IMR-90 (cell line): ENCODE measurements at regions not wholly inside any gene's neighbourhood (a gene's known extent, or its start where the extent isn't known, plus 50 kb on each side); places are given as distances from the start of the nearest gene placed in this dataset.

Experiments used
- ATAC-seq: fragments of 200-7000 bp; cut with Tn5 transposase; 2 replicates; pipeline ENCODE4 v1.9.1; 2020; ENCODE audit warnings: low read depth, mild to moderate bottlenecking, moderate library complexity
- BruUV-seq: library from RNA; stranded (reverse); fragments of 400-500 nt; replicated peaks from 2 replicates; lab custom pipeline; 2021; lab: Mats Ljungman, UMichigan
- CTCF ChIA-PET: fragments of 300-600 bp; formaldehyde crosslinking; extraction: SDS; loops from one replicate; lab custom pipeline; 2021; ENCODE audit warnings: antibody characterized with exemption; lab: Yijun Ruan, JAX
- POLR2A ChIA-PET: fragments of 300-600 bp; sonication (Branson Sonifier 250); formaldehyde crosslinking; loops from one replicate; lab custom pipeline; 2022; ENCODE audit warnings: antibody characterized with exemption; ENCODE audit not compliant: unreplicated experiment; lab: Charles Lee
- DNase-seq: peaks from one replicate; pipeline ENCODE4 v3.0.0; 2013
- H2AFZ ChIP-seq: replicated peaks from 2 replicates; pipeline ENCODE3; 2013; ENCODE audit warnings: low read length, mild to moderate bottlenecking; ENCODE audit not compliant: poor library complexity
- H2AK5ac ChIP-seq: 2 replicates; pipeline ENCODE4 v1.6.1; 2013; ENCODE audit warnings: low read depth, low read length, inconsistent platforms
- H2AK9ac ChIP-seq: replicated peaks from 2 replicates; pipeline ENCODE3; 2013; ENCODE audit warnings: mild to moderate bottlenecking, low read depth, low read length, moderate library complexity; ENCODE audit not compliant: poor library complexity
- H2BK120ac ChIP-seq: 2 replicates; pipeline ENCODE4 v1.6.1; 2013; ENCODE audit warnings: low read depth, low read length, inconsistent platforms
- H2BK15ac ChIP-seq: 3 replicates; pipeline ENCODE4 v1.6.1; 2013; ENCODE audit warnings: low read depth, low read length, inconsistent platforms
- H2BK20ac ChIP-seq: 2 replicates; pipeline ENCODE4 v1.6.1; 2013; ENCODE audit warnings: low read depth, mild to moderate bottlenecking, inconsistent platforms, low read length, moderate library complexity
- H2BK5ac ChIP-seq: 2 replicates; pipeline ENCODE4 v1.6.1; 2013; ENCODE audit warnings: mild to moderate bottlenecking, low read depth, low read length, inconsistent platforms; ENCODE audit not compliant: poor library complexity, severe bottlenecking
- H3K14ac ChIP-seq: replicated peaks from 2 replicates; pipeline ENCODE4 v1.6.1; 2013; ENCODE audit warnings: low read depth, low read length, inconsistent platforms
- H3K18ac ChIP-seq: 2 replicates; pipeline ENCODE4 v1.6.1; 2013; ENCODE audit warnings: low read depth, low read length, control low read depth
- H3K23ac ChIP-seq: 2 replicates; pipeline ENCODE4 v1.6.1; 2013; ENCODE audit warnings: low read depth, low read length, inconsistent platforms
- H3K27ac ChIP-seq: 2 replicates; pipeline ENCODE4 v1.5.1; 2013; ENCODE audit warnings: mild to moderate bottlenecking, control low read depth, low read length; ENCODE audit not compliant: insufficient read depth
- H3K27me3 ChIP-seq: 2 replicates; pipeline ENCODE4 v1.6.1; 2013; ENCODE audit warnings: low read length; ENCODE audit not compliant: control insufficient read depth, insufficient read depth
- H3K36me3 ChIP-seq: 2 replicates; pipeline ENCODE4 v1.6.1; 2013; ENCODE audit warnings: low read length, mixed read lengths; ENCODE audit not compliant: control insufficient read depth, insufficient read depth
- H3K4ac ChIP-seq: 2 replicates; pipeline ENCODE4 v1.6.1; 2013; ENCODE audit warnings: low read depth, low read length, inconsistent platforms
- H3K4me1 ChIP-seq: 2 replicates; pipeline ENCODE4 v1.6.1; 2013; ENCODE audit warnings: low read length, mixed read lengths; ENCODE audit not compliant: control insufficient read depth, insufficient read depth
- H3K4me2 ChIP-seq: 2 replicates; pipeline ENCODE4 v1.6.1; 2013; ENCODE audit warnings: low read depth, mild to moderate bottlenecking, control low read depth, low read length, moderate library complexity
- H3K4me3 ChIP-seq: 2 replicates; pipeline ENCODE4 v1.5.1; 2013; ENCODE audit warnings: low read depth, mild to moderate bottlenecking, control low read depth, low read length, moderate library complexity; ENCODE audit not compliant: insufficient read depth
- H3K56ac ChIP-seq: 2 replicates; pipeline ENCODE4 v1.6.1; 2013; ENCODE audit warnings: low read length, inconsistent platforms; ENCODE audit not compliant: insufficient read depth; ENCODE audit errors: extremely low read depth
- H3K79me1 ChIP-seq, 2 experiments: 2 replicates each; pipeline ENCODE4 v1.6.1; 2013; ENCODE audit warnings: low read length in 2 of 2, inconsistent platforms in 1 of 2, low read depth in 1 of 2
- H3K9ac ChIP-seq: 2 replicates; pipeline ENCODE4 v1.6.1; 2013; ENCODE audit warnings: low read depth, low read length, control low read depth
- H3K9me1 ChIP-seq: 2 replicates; pipeline ENCODE4 v1.6.1; 2013; ENCODE audit warnings: low read length, inconsistent platforms; ENCODE audit not compliant: insufficient read depth
- H3K9me3 ChIP-seq: 2 replicates; pipeline ENCODE4 v1.6.1; 2013; ENCODE audit warnings: low read length; ENCODE audit not compliant: control insufficient read depth, insufficient read depth
- H4K20me1 ChIP-seq: 2 replicates; pipeline ENCODE4 v1.6.1; 2013; ENCODE audit warnings: low read length, inconsistent platforms; ENCODE audit not compliant: insufficient read depth
- H4K5ac ChIP-seq: 2 replicates; pipeline ENCODE4 v1.6.1; 2013; ENCODE audit warnings: mild to moderate bottlenecking, low read depth, low read length, control low read depth
- H4K8ac ChIP-seq, 2 experiments: 2 replicates each; pipeline ENCODE4 v1.6.1; 2013; ENCODE audit warnings: low read depth in 2 of 2, low read length in 2 of 2, control low read depth in 1 of 2, inconsistent platforms in 1 of 2
- H4K91ac ChIP-seq: 2 replicates; pipeline ENCODE4 v1.6.1; 2013; ENCODE audit warnings: low read depth, low read length, inconsistent platforms; ENCODE audit not compliant: insufficient read depth
- BHLHE40 ChIP-seq: fragments of 150-350 bp; IDR thresholded peaks from 2 replicates; pipeline ENCODE4 v1.6.1; 2016; ENCODE audit warnings: mild to moderate bottlenecking, low read depth, low read length
- CEBPB ChIP-seq: IDR thresholded peaks from 2 replicates; pipeline ENCODE4 v1.6.1; 2012; ENCODE audit warnings: low read depth, low read length, improper control_type of control experiment
- CHD1 ChIP-seq: IDR thresholded peaks from 2 replicates; pipeline ENCODE4 v1.6.1; 2012; ENCODE audit warnings: low read depth, low read length, improper control_type of control experiment
- FOS ChIP-seq: fragments of 150-350 bp; IDR thresholded peaks from 2 replicates; pipeline ENCODE4 v1.6.1; 2016; ENCODE audit warnings: low read depth, low read length
- MAFK ChIP-seq: IDR thresholded peaks from 2 replicates; pipeline ENCODE4 v1.6.1; 2012; ENCODE audit warnings: low read depth, low read length, improper control_type of control experiment
- MAZ ChIP-seq: IDR thresholded peaks from 2 replicates; pipeline ENCODE4 v1.6.1; 2012; ENCODE audit warnings: low read depth, mild to moderate bottlenecking, low read length, improper control_type of control experiment, moderate library complexity, borderline replicate concordance
- MXI1 ChIP-seq: IDR thresholded peaks from 2 replicates; pipeline ENCODE4 v1.6.1; 2012; ENCODE audit warnings: low read depth, mild to moderate bottlenecking, low read length, moderate library complexity, borderline replicate concordance
- NFE2L2 ChIP-seq: fragments of 150-350 bp; IDR thresholded peaks from 2 replicates; pipeline ENCODE4 v1.6.1; 2016; ENCODE audit warnings: low read depth, mild to moderate bottlenecking, low read length
- POLR2A ChIP-seq: IDR thresholded peaks from 2 replicates; pipeline ENCODE4 v1.6.1; 2012; ENCODE audit warnings: mild to moderate bottlenecking, low read depth, low read length
- RAD21 ChIP-seq: IDR thresholded peaks from 2 replicates; pipeline ENCODE4 v1.6.1; 2012; ENCODE audit warnings: low read length, improper control_type of control experiment
- RCOR1 ChIP-seq: IDR thresholded peaks from 2 replicates; pipeline ENCODE4 v1.6.1; 2012; ENCODE audit warnings: mild to moderate bottlenecking, low read length, improper control_type of control experiment; ENCODE audit not compliant: insufficient replicate concordance
- RFX5 ChIP-seq: IDR thresholded peaks from 2 replicates; pipeline ENCODE4 v1.8.0; 2012; ENCODE audit warnings: low read depth, mild to moderate bottlenecking, low read length, moderate library complexity
- SMC3 ChIP-seq: fragments of 150-350 bp; IDR thresholded peaks from 2 replicates; pipeline ENCODE4 v1.6.1; 2016; ENCODE audit warnings: low read depth, mild to moderate bottlenecking, antibody characterized with exemption, low read length, moderate library complexity
- WGBS, 2 experiments: methylation state at CpG; one replicate each; pipeline versions ENCODE4 v1.1.5 to v1.1.7; 2013; ENCODE audit warnings: missing lambda C conversion rate in 2 of 2; ENCODE audit not compliant: insufficient read length in 1 of 2; ENCODE audit errors: extremely low coverage in 2 of 2; 5-methylcytosine and 5-hydroxymethylcytosine counted together
- dilution Hi-C: fragments of 300-500 bp; cut with HindIII; formaldehyde crosslinking; loops from one replicate; pipeline ENCODE4 v1.14.3; 2018; ENCODE audit warnings: low sequenced_read_pairs; ENCODE audit not compliant: unreplicated experiment
- in situ Hi-C: fragments of 300-500 bp; cut with MboI; formaldehyde crosslinking; loops from 3 replicates; pipeline ENCODE4 v1.14.3; 2019; ENCODE audit warnings: low sequenced_read_pairs, inconsistent platforms, mixed read lengths
- intact Hi-C: fragments of 100-400 bp; cut with micrococcal nuclease; formaldehyde crosslinking; loops from 2 replicates; pipeline ENCODE4 v1.10.0; 2022
- TF ChIP-seq, protein P1 (sequence below): fragments of 150-350 bp; IDR thresholded peaks from 2 replicates; pipeline ENCODE4 v1.6.1; 2017; ENCODE audit warnings: mild to moderate bottlenecking, antibody characterized with exemption, low read length, low read depth
- TF ChIP-seq, protein P2 (sequence below): fragments of 150-350 bp; IDR thresholded peaks from 2 replicates; pipeline ENCODE4 v1.6.1; 2016; ENCODE audit warnings: low read depth, mild to moderate bottlenecking, low read length, moderate library complexity, borderline replicate concordance
- TF ChIP-seq, protein P3 (sequence below): conservative IDR thresholded peaks from 2 replicates; pipeline ENCODE4 v1.5.1; 2012; ENCODE audit warnings: mild to moderate bottlenecking, low read depth, low read length, improper control_type of control experiment

DNA sequence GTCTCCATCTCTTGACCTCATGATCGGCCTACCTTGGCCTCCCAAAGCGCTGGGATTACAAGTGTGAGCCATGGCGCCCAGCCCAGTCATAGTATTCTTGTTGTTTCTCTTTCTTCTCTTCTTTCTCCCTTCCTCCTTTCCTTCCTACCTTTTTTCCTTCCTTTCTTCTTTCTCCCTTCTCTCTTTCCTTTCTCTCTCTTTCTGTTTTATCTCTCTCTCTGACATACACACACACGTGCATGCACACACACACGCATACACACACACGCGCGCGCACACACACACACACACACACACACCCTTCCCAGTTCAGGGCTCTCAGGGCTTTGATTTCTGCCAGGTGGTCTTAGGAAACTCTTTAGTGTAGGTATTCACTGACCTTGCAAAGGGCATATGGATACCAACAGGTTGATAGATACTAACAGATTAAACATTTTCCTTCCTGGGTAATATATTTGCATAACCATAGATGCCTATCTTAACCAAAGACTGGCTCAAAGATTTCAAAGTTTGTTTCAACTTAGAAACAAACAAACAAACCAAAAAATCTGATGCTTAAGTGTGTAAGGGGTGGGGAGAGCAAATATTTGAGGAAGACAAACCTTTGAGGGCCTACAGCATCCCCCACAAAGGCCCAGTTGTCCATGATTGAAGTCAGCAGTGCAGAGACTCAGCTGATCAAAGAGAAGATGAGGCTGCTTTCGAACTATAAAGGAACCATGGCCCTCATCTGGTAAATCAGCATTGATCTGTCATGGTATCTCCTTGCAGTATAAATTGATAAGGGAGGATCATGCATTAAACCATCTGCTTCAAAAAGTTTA is 288.2 kb upstream of the SEMA6A start:
- Histone ChIP-seq H3K23ac (no peak overlapping the region), H2AFZ (no peak overlapping the region), H2AK5ac (no peak overlapping the region), H4K91ac (no peak overlapping the region), H3K56ac (no peak overlapping the region), H2BK20ac (no peak overlapping the region), H3K4me2 (no peak overlapping the region), H3K4me3 (no peak overlapping the region), H4K5ac (no peak overlapping the region), H3K27me3 (no peaks in the 10 kb centered on the region), H3K4me1 (no peaks in the 10 kb centered on the region), H2AK9ac (no peak overlapping the region), H4K8ac (no peak overlapping the region), H2BK5ac (no peak overlapping the region), H3K14ac (no peak overlapping the region), H3K36me3 (no peaks in the 10 kb centered on the region), H3K9me1 (no peaks in the 10 kb centered on the region), H3K9ac (no peak overlapping the region), H3K9me3 (peaks cover 10% of the 10 kb centered on the region), H3K27ac (no peak overlapping the region), H3K4ac (no peak overlapping the region), H3K79me1 (no peaks in the 10 kb centered on the region), H4K20me1 (no peaks in the 10 kb centered on the region), H2BK120ac (no peak overlapping the region), H3K18ac (no peak overlapping the region), H2BK15ac (no peak overlapping the region)
- POLR2A ChIA-PET, result no interaction called here
- ATAC-seq, result no peak
- CTCF ChIA-PET, result no interaction called here
- dilution Hi-C loops (no loop called here), intact Hi-C loops (no loop called here), in situ Hi-C loops (no loop called here)
- no CpG with 5 or more reads among the region's 10 CpGs for WGBS, 2 experiments
- BruUV-seq, result no TSS peak
- no peak for TF ChIP-seq RAD21
- TF ChIP-seq POLR2A, result no peak
- TF ChIP-seq BHLHE40, result no peak
- no peak for TF ChIP-seq MXI1
- no peak for TF ChIP-seq CEBPB
- TF ChIP-seq, protein P1, sequence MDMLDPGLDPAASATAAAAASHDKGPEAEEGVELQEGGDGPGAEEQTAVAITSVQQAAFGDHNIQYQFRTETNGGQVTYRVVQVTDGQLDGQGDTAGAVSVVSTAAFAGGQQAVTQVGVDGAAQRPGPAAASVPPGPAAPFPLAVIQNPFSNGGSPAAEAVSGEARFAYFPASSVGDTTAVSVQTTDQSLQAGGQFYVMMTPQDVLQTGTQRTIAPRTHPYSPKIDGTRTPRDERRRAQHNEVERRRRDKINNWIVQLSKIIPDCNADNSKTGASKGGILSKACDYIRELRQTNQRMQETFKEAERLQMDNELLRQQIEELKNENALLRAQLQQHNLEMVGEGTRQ, result no peak
- no peak for TF ChIP-seq MAFK
- TF ChIP-seq, protein P2, sequence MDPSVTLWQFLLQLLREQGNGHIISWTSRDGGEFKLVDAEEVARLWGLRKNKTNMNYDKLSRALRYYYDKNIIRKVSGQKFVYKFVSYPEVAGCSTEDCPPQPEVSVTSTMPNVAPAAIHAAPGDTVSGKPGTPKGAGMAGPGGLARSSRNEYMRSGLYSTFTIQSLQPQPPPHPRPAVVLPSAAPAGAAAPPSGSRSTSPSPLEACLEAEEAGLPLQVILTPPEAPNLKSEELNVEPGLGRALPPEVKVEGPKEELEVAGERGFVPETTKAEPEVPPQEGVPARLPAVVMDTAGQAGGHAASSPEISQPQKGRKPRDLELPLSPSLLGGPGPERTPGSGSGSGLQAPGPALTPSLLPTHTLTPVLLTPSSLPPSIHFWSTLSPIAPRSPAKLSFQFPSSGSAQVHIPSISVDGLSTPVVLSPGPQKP, result no peak
- TF ChIP-seq, protein P3, sequence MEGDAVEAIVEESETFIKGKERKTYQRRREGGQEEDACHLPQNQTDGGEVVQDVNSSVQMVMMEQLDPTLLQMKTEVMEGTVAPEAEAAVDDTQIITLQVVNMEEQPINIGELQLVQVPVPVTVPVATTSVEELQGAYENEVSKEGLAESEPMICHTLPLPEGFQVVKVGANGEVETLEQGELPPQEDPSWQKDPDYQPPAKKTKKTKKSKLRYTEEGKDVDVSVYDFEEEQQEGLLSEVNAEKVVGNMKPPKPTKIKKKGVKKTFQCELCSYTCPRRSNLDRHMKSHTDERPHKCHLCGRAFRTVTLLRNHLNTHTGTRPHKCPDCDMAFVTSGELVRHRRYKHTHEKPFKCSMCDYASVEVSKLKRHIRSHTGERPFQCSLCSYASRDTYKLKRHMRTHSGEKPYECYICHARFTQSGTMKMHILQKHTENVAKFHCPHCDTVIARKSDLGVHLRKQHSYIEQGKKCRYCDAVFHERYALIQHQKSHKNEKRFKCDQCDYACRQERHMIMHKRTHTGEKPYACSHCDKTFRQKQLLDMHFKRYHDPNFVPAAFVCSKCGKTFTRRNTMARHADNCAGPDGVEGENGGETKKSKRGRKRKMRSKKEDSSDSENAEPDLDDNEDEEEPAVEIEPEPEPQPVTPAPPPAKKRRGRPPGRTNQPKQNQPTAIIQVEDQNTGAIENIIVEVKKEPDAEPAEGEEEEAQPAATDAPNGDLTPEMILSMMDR, result no peak
- no peak for TF ChIP-seq MAZ
- no peak for TF ChIP-seq RCOR1
- no peak for TF ChIP-seq CHD1
- TF ChIP-seq SMC3, result no peak
- no peak for TF ChIP-seq FOS
- no peak for TF ChIP-seq RFX5
- TF ChIP-seq NFE2L2, result no peak
- no peak for DNase-seq
